Astrocyte (in vitro differentiated cells and primary cell): ENCODE measurements at regions not wholly inside any gene's neighbourhood (a gene's known extent, or its start where the extent isn't known, plus 50 kb on each side); places are given as distances from the start of the nearest gene placed in this dataset.

Experiments used
- CTCF ChIP-seq: IDR thresholded peaks from 2 replicates; pipeline ENCODE4 v1.5.1; 2011; ENCODE audit warnings: low read depth, mild to moderate bottlenecking, inconsistent platforms, low read length, moderate library complexity; ENCODE audit not compliant: insufficient read depth
- EZH2 ChIP-seq: IDR thresholded peaks from 2 replicates; pipeline ENCODE4 v1.6.1; 2012; ENCODE audit warnings: mild to moderate bottlenecking, low read length, inconsistent platforms; ENCODE audit not compliant: insufficient read depth

- no peak for TF ChIP-seq CTCF
- TF ChIP-seq EZH2: no peak
Observed at GRCh38 chr13:91273675-91274074, 73.8 kb upstream of the MIR17HG start.
